ENCODE measurements at regions not wholly inside any gene's neighbourhood (a gene's known extent, or its start where the extent isn't known, plus 50 kb on each side); places are given as distances from the start of the nearest gene placed in this dataset.

DNA sequence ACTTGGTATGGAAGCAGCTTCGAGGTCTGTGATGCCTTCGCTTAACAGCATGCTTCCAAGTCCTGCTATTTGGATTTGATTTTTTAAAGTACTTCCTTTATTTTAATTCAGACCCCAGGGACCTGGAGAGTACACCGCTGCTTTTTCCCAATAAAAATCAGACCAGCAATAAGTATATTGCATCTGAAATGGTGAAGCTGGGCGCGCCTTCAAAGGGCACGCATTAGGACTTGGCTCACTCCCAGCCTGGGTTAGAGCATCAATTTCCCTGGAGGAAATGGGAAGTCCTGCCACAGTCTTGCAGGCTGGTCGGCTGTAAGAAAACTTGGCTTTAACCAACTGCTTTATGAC, 325.1 kb downstream of the RRAGC start:
- DNase-seq: no peak

DNA sequence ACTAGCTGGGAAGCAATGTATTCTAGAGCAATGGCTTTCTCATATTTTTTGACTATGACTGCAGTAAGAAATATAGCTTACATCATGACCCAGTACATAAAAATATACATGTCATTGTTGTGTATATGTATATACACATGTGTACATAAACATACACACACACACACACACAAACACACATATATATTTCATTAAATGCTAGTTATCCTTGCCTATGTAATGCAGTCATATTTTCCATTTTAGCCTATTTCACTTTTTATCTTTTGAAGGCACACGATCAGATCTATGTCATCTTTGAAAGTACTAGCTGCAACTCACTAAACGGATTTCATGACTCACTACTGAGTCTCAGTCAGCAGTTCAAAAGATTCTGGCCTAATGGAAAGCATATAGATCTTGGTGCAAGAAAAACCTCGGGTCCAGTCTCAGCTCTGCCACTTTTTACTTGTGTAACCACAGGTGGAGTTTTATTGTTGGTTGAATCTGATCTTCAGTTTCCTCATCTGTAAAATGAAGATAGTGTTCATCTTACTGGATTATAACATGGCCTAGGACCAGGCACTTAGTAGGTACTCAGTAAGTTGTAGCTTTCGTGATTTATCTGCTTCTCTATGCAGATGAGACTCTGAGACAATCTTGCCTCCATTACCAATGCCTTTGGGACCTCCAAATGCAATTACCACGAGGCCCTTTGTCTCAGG, 325.6 kb downstream of the RRAGC start:
- DNase-seq: no peak

DNA sequence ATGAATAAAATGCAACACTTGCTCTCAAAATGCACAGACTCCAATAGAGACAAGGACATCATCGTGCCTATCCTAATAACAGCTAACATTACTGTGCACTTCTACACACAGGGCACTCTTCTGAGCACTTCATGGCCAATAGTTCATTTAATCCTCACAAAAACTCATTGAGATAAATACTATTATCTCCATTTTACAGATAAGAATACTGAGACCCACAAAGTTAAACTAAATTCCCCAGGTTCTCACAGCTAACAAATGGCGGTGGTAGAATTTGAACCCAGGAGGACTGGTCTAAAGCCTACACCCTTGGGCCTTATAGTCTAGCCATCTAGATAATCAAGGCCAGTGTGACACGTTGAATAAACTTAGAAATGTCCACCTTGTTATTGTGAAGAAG, 328.6 kb downstream of the RRAGC start:
- no peak for DNase-seq

- no peak for DNase-seq
Measured at GRCh38 chr1:38529946-38530345, 329.6 kb downstream of the RRAGC start.

- no peak for DNase-seq
Measured at GRCh38 chr1:38529391-38529790, 330.2 kb downstream of the RRAGC start.

DNA sequence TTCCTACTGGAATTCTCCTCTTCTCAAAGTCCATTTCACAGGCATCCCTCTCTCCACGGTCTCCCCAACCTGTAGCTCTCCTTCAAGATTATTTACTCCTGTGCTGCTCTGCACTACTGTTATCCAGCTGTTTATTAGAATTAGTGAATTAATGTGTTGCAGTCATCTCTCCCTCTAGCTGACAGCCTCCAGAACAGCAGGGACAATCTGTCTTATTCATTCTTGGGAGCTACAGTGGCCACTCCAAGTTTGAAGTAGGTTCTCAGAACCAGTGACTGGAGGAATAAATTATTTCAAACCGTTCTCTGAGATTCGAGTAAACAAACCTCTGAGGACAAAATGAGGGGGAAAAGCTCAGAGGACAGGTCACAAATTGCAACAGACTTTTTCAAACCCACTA, 330.9 kb downstream of the RRAGC start:
- no peak for DNase-seq

GRCh38 chr1:38527373-38527966, 332.1 kb downstream of the RRAGC start:
- peak; percentile 19 for DNase-seq

- DNase-seq: no peak
Measured at GRCh38 chr1:38526046-38526445, 333.5 kb downstream of the RRAGC start.

DNA sequence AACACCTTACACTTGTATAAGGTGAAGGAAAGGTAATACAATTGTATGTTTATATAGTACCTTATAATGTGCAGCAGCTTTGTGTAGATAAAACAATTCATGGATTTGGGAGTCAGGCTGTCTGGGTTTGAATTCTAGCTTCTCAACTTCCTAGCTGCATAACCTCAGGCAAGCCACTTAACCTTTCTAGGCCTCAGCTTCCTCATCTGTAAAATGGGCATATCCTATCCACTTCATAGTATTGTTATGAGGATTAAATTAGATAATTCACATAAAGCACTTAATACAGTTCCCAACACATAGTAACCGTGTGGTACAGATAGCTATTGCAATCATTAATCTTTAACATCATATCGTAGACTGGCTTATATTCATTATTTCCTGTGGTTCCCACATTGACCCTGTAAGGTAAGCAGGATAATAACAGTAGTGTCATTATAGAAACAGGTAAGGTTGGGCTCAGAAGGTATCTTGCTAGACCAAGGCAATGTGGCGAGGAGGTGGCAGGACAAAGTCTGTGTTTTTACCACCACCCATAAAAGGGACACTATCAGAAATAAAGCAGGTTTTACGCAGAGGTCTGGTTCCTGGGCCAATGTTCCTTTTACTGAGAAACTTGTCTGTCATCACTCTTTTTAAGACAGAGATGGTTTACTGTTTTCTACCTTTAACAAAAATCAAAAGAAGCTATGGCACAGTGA, 334.1 kb downstream of the RRAGC start:
- no peak for DNase-seq

- no peak for DNase-seq
Measured at GRCh38 chr1:38524025-38524641, 335.4 kb downstream of the RRAGC start.

DNA sequence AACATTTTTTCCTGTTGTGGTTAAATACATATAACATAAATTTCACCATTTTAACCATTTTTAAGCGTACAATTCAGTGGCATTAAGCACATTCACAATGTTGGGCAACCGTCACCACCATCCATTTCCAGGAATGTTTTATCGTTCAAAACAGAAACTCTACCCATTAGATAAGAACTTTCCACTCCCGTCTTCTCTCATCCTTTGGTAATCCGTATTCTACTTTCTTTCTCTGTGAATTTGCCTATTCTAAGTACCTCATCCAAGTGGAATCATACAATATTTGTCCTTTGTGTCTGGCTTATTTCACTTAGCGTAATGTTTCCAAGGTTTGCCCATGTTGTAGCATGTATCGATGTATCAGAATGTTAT, 336.0 kb downstream of the RRAGC start:
- no peak for DNase-seq

GRCh38 chr1:38522915-38523567, 336.5 kb downstream of the RRAGC start:
- DNase-seq: no peak

DNA sequence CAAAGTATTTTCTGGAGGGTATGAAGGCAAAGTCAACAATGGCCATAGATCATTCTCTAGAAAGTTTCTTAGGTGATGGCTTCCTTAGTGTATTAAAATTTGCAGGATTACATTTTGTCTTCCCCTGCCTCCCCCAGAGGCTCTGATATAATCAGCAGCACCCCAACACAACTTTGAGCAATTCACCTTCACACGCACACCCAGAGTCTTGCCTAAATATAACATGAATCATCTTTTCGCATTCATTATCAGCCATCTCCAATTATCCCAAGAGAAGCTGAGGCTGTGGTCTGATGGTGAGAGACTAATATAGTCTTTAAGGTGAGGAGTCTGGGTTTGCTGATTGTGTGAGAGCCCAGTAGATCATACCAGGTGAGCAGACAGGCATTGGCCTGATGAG, 343.0 kb downstream of the RRAGC start:
- DNase-seq: no peak

DNA sequence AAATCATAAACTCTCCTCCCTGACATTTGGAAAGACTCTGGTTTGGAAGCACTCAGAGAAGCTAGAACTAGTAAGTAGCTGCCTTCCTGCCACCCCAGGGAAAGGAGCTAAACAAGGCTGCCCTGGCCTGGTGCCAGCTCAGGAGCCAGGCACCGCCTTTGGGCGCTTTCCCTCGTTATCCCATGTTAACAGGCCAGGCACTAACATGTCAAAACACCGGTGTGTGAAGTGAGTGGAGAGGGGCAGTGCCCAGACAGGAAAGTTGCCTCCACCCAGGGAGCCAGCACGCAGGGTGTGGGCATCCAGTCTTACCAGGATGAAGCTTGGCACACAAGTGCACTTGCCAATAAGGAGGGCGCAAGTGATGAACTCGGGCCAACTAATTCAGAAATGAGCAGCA, 346.8 kb downstream of the RRAGC start:
- no peak for DNase-seq

GRCh38 chr1:38512024-38512767, 347.4 kb downstream of the RRAGC start:
- no peak for DNase-seq

- DNase-seq: no peak
Measured at GRCh38 chr1:38508232-38508631, 351.3 kb downstream of the RRAGC start.

GRCh38 chr1:38507563-38507962, 352.0 kb downstream of the RRAGC start:
- DNase-seq: no peak

DNA sequence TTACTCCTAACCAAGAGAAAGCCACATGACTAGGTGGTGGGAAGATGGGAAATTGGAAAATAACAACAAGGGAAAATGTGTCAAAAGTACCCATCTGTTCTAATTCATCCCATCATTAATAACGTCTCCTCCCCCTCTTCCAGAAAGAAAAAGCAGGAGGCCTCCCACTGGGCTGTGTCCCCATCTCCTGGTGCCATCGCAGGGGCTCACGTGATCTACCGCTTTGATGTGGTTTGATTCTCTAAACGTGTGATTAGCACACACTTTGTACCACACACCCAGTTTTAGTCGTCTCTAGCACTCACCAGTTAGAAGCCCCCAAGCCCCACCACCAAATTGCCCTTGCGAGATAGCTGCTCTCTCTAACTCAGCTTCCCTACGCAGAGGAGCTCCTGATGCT, 353.6 kb downstream of the RRAGC start:
- DNase-seq: no peak

- no peak for DNase-seq
Measured at GRCh38 chr1:38502758-38503157, 356.8 kb downstream of the RRAGC start.

- no peak for DNase-seq
Measured at GRCh38 chr1:38500891-38501290, 358.7 kb downstream of the RRAGC start.

- DNase-seq: no peak
Measured at GRCh38 chr1:38500352-38500751, 359.2 kb downstream of the RRAGC start.

GRCh38 chr1:38498686-38499085, 360.9 kb downstream of the RRAGC start:
- DNase-seq: no peak
